Stomach (tissue), 4 donors: ENCODE measurements at regions not wholly inside any gene's neighbourhood (a gene's known extent, or its start where the extent isn't known, plus 50 kb on each side); places are given as distances from the start of the nearest gene placed in this dataset.

Experiments used
- CTCF ChIP-seq, 7 experiments: fragments of 450-650 bp in 4 of 7; fragments of 200-600 bp in 3 of 7; sonication (generic) in 3 of 7; IDR thresholded peaks; one replicate each; pipeline ENCODE4 v1.5.1; 2016 to 2019; ENCODE audit warnings: antibody characterized with exemption in 7 of 7, control low read depth in 2 of 7, mild to moderate bottlenecking in 1 of 7
- POLR2A ChIP-seq, 4 donors: fragments of 450-650 bp; IDR thresholded peaks; one replicate each; pipeline ENCODE4 v1.6.1; 2016; ENCODE audit warnings: antibody characterized with exemption in 4 of 4, control low read depth in 2 of 4, mild to moderate bottlenecking in 1 of 4, moderate library complexity in 1 of 4
- POLR2AphosphoS5 ChIP-seq, 3 donors: sonication (generic); formaldehyde crosslinking; IDR thresholded peaks; one replicate each; pipeline ENCODE4 v1.6.1; 2016; ENCODE audit warnings: antibody characterized with exemption in 3 of 3

DNA sequence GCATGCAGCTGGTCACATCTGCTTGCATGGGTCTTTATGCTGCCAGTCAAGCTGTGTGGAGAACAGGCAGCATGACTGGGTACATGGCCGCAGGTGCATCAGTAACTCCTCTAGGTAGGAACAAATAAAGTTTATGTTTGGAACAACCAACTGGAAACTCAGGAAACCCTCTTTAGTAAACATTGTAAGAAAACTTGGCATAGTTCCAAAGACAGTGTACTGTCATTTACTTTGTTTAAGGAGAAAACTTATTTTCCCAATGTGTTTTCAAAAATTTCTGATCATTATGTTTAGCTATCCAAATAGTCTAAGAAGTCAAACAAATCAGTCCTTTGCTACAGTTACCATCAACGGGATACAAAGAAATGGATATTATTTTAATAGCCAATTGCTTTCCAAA is 386.0 kb downstream of the CHSY3 start:
- TF ChIP-seq CTCF (IDR thresholded peaks at IDR 0.05) (no peak), POLR2AphosphoS5 (IDR thresholded peaks at IDR 0.05) (no peak), POLR2A (IDR thresholded peaks at IDR 0.05) (no peak)
